ENCODE measurements at regions not wholly inside any gene's neighbourhood (a gene's known extent, or its start where the extent isn't known, plus 50 kb on each side); places are given as distances from the start of the nearest gene placed in this dataset.

GRCh38 chr7:35331730-35332678, 78.1 kb upstream of the TBX20 start:
- DNase-seq: no peak

GRCh38 chr7:35329026-35329425, 75.1 kb upstream of the TBX20 start:
- no peak for DNase-seq

- DNase-seq: no peak
These were observed 65.7 kb upstream of the TBX20 start for GRCh38 chr7:35319606-35320005.

GRCh38 chr7:35316549-35316948, 62.6 kb upstream of the TBX20 start:
- no peak for DNase-seq

DNA sequence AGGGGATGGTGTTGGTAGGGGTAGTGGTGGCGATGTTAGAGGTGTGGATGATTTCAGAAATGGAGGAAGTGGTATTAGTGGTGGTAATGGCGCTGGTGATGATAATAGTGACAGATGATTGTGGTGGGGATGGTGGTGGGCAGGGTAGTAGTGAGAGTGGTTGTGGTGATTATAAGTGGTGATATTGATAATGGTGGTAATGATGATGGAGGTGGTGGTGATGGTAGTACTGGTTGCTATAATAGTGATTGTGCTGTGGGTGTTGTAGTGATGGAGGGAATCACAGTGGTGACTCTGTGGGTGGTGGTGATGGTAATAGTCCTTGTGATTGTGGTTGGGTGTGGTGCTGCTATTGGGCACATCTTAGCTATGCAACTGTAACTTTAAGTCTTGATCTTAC, 61.6 kb upstream of the TBX20 start:
- no peak for DNase-seq

DNA sequence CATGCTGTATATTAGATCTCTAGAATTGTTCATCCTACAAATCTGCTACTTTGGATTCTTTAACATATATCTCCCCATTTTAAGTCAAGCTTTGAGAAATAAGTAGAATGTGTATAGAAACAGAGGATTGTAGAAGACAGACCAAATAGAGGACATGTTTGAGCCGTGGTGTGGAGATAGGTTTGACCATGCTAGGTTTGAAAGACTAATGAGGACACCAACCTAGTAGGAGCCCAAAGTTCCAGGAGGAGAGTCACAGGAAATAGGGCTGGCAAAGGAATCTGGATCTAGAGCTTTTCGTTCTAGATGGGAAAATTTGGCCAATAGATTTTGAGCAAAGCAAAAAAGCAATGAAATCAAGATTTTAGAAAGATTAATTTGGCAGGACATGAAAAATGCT, 60.5 kb upstream of the TBX20 start:
- DNase-seq: no peak

DNA sequence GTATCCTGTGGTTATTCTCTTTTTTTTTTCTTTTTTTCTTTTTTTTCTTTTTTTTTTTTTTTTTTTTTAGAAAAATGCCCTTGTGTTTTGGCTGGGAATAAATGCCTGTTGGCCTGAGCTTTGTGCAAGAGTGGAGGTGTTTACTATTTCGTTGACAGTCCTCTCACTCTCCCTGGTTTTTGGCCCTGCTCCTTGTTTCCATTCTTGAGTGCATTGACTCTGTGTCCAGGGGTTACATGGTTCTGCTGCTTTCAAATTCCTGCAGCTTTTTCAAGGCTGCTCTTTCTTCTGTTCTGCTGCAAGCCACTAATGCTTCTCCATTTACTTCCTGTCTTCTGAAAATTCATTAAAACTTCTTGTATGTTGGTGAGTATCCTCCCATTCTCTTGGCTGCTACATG, 59.7 kb upstream of the TBX20 start:
- DNase-seq: no peak
